GM12872 (cell line): ENCODE measurements at regions not wholly inside any gene's neighbourhood (a gene's known extent, or its start where the extent isn't known, plus 50 kb on each side); places are given as distances from the start of the nearest gene placed in this dataset.

Source experiments
- CTCF ChIP-seq: IDR thresholded peaks from 3 replicates; pipeline ENCODE4 v1.5.1; 2011; ENCODE audit warnings: low read depth, mild to moderate bottlenecking, low read length, moderate library complexity; ENCODE audit not compliant: insufficient read depth

GRCh38 chr5:56722317-56722716 is 93.0 kb upstream of the MAP3K1 start:
- no peak for TF ChIP-seq CTCF

DNA sequence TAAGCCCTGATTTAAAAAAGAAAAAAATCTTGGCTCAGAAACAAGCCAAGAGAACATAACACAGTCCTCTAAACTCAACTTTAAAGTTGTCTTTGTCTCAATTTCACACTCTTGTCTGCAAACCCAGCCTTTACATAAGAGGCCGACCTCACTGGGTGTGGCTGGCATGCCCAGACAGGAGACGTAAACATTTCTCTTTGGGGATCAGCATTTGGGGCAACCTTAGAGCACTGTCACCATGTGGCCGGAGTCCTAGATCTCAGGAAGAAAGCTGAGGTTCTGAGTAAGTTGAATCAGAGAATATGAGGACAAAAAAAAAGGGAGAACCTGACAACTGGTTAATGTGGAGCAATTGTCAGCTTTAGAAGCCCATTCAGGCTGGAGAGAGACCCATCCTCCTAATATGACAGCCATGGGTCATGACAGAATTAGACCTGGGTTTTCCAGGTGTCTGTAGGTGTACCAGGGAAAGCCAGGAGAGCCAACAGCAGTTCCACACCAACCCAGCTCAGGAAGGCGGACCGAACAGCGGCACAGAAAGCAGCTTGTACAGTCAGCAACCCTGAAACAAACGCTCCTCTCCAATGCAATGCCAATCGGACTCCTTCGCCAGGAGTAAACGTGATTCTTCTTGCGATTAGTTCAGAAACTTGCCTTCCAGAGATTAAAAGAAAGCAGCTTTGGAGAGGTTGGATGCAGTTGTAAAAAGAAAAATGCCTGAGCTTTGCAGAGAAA is 97.9 kb upstream of the MAP3K1 start:
- TF ChIP-seq CTCF = no peak

DNA sequence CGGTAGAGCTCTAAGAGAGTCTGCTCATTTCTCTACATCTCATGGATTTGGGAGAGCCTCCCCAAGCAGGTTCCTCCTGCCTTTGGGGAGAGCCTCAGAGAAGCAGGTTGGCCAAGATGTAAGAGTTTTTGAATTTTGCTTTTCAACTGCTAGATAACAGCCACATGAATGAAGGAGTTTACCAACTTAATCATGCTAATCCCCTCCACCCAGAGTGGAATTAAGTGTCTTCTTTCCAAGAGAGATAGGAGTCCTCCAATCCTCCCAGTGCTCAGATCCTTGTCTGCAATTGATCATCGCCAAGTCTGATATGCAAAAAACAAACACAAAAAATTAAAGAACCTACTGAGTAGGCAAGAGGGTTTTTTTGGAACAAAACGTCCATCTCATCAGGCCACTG is 99.4 kb upstream of the MAP3K1 start:
- TF ChIP-seq CTCF = no peak

GRCh38 chr5:56712895-56713591 is 102.3 kb upstream of the MAP3K1 start:
- TF ChIP-seq CTCF = no peak

DNA sequence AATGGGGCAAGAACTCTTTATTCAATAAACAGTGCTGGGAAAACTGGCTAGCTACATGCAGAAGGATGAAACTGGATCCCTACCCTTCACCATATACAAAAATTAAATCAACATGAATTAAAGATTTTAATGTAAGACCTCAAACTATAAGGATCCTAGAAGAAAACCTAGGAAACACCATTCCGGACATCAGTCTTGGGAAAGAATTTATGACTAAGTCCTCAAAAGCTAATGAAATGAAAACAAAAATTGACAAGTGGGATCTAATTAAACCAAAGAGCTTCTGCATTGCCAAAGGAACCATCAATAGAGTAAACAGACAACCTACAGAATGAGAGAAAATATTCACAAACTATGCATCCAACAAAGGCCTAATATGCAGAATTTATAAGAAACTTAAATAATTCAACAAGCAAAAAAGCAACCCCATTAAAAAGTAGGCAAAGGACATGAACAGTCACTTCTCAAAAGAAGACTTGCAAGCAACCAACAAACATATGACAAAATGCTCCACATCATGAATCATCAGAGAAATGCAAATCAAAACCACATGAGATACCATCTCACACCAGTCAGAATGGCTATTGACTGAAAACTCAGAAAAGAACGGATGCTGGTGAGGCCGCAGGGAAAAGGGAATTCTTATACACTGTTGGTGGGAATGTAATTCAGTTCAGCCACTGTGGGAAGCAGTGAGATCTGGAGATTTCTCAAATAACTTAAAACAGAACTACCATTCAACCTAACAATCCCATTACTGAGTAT is 104.3 kb upstream of the MAP3K1 start:
- no peak for TF ChIP-seq CTCF

GRCh38 chr5:56706504-56706903 is 108.8 kb upstream of the MAP3K1 start:
- TF ChIP-seq CTCF = no peak

- TF ChIP-seq CTCF = no peak
Measured at GRCh38 chr5:56705217-56705616, 110.1 kb upstream of the MAP3K1 start.
